AG09319 (cell line): ENCODE measurements at regions not wholly inside any gene's neighbourhood (a gene's known extent, or its start where the extent isn't known, plus 50 kb on each side); places are given as distances from the start of the nearest gene placed in this dataset.

Experiments
- DNase-seq: peaks from one replicate; pipeline ENCODE4 v3.0.0-alpha.2; 2010; ENCODE audit warnings: low read depth; ENCODE audit errors: extremely low read depth
- TF ChIP-seq, protein P1 (sequence below): IDR thresholded peaks from 2 replicates; pipeline ENCODE4 v1.5.1; 2011; ENCODE audit warnings: low read depth, mild to moderate bottlenecking, inconsistent platforms, low read length, moderate library complexity

GRCh38 chr17:15009087-15009486 lies 256.0 kb downstream of the PMP22 start:
- TF ChIP-seq, protein P1, sequence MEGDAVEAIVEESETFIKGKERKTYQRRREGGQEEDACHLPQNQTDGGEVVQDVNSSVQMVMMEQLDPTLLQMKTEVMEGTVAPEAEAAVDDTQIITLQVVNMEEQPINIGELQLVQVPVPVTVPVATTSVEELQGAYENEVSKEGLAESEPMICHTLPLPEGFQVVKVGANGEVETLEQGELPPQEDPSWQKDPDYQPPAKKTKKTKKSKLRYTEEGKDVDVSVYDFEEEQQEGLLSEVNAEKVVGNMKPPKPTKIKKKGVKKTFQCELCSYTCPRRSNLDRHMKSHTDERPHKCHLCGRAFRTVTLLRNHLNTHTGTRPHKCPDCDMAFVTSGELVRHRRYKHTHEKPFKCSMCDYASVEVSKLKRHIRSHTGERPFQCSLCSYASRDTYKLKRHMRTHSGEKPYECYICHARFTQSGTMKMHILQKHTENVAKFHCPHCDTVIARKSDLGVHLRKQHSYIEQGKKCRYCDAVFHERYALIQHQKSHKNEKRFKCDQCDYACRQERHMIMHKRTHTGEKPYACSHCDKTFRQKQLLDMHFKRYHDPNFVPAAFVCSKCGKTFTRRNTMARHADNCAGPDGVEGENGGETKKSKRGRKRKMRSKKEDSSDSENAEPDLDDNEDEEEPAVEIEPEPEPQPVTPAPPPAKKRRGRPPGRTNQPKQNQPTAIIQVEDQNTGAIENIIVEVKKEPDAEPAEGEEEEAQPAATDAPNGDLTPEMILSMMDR: no peak
- no peak for DNase-seq

DNA sequence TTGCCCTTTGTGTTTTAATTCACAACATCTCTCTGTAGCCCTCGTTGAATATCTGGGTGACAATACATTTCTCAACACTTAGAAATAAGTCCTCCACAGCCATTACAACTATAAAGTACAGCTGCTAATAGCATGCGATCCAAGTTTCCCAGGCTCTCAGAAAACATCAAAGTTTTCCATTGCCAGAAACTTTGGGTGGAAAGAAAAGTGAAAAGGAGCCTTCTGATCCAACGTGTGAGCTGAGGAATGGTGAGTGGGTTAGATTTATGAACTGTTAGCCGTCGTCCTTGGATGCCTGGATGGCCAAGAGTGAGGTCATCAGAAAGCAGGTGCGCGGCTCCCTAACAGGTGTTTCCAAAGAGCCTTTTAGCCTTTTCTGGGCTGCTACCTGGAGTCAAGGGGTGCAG lies 258.0 kb downstream of the PMP22 start:
- TF ChIP-seq, protein P1: no peak
- no peak for DNase-seq

DNA sequence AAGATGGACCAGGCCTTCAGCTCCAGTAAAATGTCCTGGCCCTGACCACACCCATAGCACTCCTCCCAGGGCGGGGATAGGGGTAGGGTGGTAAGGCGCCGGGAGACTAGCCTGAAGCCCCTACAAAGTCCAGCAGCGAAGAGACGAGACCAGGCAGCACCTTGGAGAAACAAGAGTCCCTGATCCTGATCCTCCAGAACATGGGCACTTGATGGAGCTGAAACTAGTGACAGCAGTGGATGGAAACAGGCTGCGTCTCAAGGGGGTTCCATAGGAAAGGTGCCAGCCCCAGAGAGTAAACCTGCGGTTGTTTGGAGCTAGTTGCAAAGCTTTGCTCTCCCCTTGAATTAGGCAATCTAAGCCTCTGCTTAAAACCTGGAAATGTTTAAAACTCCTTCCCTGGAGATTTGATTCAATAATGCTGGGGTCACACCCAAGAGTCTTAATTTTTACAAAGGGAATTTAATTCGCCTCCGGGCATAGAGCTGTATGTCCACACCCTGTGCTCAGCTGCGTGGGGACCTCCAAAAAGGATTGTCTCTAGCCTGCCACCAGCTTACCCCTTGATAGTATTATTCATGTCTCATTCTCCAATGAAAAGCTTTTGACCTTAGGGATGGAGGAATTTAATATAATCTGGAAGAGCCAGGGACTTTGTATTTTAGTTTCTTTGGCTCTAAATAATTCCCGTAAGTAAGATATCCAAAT lies 258.6 kb downstream of the PMP22 start:
- no peak for DNase-seq
- TF ChIP-seq, protein P1: no peak

DNA sequence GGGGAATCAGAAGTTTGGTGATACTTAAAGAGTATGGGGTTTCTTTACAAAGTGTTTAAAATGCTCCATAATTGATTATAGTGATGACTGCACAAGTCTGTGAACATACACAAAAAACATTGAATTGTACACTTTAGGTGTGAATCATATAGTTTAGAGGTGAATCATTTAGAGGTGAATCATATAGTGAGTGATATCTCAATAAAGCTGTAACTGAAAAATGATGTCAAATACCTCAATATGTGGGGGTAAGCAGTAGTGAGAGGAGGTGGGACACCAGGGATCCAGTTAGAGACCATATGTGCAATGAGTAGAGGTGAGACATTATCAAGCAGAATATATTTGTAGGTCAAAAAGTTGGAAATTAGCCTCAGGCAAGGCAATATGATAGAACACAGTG lies 264.5 kb downstream of the PMP22 start:
- TF ChIP-seq, protein P1: no peak
- no peak for DNase-seq

GRCh38 chr17:14997290-14997689 lies 267.8 kb downstream of the PMP22 start:
- no peak for DNase-seq
- TF ChIP-seq, protein P1: no peak

DNA sequence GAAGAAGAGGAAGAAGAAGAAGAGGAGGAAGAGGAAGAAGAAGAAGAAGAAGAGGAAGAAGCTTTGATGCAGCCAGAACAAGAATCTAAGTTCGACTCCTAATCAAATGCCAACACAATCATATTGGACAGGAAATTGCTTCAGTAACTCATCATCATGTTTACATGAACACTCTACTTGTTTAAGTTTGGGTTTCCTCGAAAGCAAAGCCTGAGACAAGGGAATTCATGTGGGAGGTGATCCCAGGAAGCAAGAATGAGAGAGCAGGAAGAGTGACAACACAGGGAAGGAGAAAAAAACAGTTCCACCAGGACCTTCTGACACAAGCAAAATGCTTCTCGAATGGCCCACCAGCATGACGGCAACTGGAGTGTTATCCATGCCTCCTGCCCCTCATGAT lies 279.0 kb downstream of the PMP22 start:
- TF ChIP-seq, protein P1: no peak
- no peak for DNase-seq

DNA sequence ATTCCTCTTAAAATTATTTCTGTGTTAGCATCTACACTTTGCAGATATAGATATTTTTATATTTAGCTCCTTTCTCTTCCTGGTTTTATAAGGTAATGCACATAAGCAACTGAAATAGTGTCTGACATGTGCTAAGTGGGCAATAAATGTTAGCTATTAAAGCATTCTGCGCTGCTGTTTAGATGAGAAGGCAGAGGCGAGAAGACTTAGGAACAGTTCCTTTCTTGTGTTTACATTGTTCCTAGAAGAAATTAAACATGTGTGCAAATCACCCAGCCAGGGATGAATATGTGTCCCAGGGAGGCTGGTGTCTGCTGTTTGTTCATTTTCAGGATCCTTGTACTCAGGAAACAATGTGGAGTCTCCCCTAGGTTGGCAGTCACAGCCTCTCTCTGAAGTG lies 292.3 kb downstream of the PMP22 start:
- TF ChIP-seq, protein P1: no peak
- DNase-seq: no peak
